HFF-Myc (cell line): ENCODE measurements at regions not wholly inside any gene's neighbourhood (a gene's known extent, or its start where the extent isn't known, plus 50 kb on each side); places are given as distances from the start of the nearest gene placed in this dataset.

Source experiments
- DNase-seq: peaks from one replicate; pipeline ENCODE4 v3.0.0-alpha.2; 2011; ENCODE audit warnings: low read depth; ENCODE audit errors: extremely low read depth
- H3K4me3 ChIP-seq: replicated peaks from 2 replicates; pipeline ENCODE4 v1.5.1; 2011; ENCODE audit warnings: low read depth, mild to moderate bottlenecking, control low read depth, low read length
- CTCF ChIP-seq: IDR thresholded peaks from 2 replicates; pipeline ENCODE4 v1.5.1; 2012; ENCODE audit warnings: mild to moderate bottlenecking, low read depth, low read length, control low read depth; ENCODE audit errors: missing control alignments

GRCh38 chr13:106078191-106078590 lies 457.3 kb downstream of the EFNB2 start:
- TF ChIP-seq CTCF = no peak

GRCh38 chr13:106077017-106077416 lies 458.4 kb downstream of the EFNB2 start:
- no peak overlapping the region for H3K4me3 ChIP-seq
- DNase-seq = no peak
- TF ChIP-seq CTCF = no peak

More at GRCh38 chr13:106078191-106078590, 457.3 kb downstream of the EFNB2 start:
- DNase-seq = no peak
- no peak overlapping the region for H3K4me3 ChIP-seq

- no peak for TF ChIP-seq CTCF
- H3K4me3 ChIP-seq = no peak overlapping the region
- no peak for DNase-seq
Measured at GRCh38 chr13:106072014-106072413, 463.4 kb downstream of the EFNB2 start.

- no peak overlapping the region for H3K4me3 ChIP-seq
- DNase-seq = no peak
- TF ChIP-seq CTCF = no peak
Measured at GRCh38 chr13:106063591-106064313, 471.7 kb downstream of the EFNB2 start.

GRCh38 chr13:106061781-106062180 lies 473.7 kb downstream of the EFNB2 start:
- TF ChIP-seq CTCF = no peak
- no peak overlapping the region for H3K4me3 ChIP-seq
- DNase-seq = no peak

DNA sequence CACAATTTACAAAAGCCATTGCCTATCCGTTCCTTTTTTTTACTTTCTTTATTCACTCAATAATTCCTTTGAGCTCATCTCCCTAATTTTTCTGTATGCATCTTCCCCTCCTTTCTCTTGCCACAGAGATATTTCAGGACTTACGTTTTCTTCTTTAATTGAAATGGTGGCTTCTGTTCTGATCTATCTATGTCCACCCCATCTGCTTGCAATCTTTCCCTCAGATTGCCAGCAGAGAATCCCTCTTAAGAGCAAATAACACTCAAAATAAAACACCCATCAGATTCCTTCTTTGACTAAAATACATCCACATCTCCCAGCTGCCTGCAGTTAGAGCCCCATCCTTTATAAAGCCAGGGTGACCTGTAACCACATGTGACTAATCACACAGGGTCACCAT lies 478.6 kb downstream of the EFNB2 start:
- no peak for DNase-seq

More for the DNA sequence above, 478.6 kb downstream of the EFNB2 start:
- TF ChIP-seq CTCF = no peak
- no peak overlapping the region for H3K4me3 ChIP-seq
